Ishikawa (cell line): ENCODE measurements at regions not wholly inside any gene's neighbourhood (a gene's known extent, or its start where the extent isn't known, plus 50 kb on each side); places are given as distances from the start of the nearest gene placed in this dataset.

Source experiments
- CEBPB ChIP-seq: IDR thresholded peaks from 2 replicates; pipeline ENCODE4 v1.6.1; 2012
- EGR1 ChIP-seq: IDR thresholded peaks from 2 replicates; pipeline ENCODE4 v1.6.1; 2012
- EP300 ChIP-seq: IDR thresholded peaks from 2 replicates; pipeline ENCODE4 v1.6.1; 2012; ENCODE audit warnings: borderline replicate concordance
- MAX ChIP-seq: IDR thresholded peaks from 2 replicates; pipeline ENCODE4 v1.6.1; 2012
- NFIC ChIP-seq: IDR thresholded peaks from 2 replicates; pipeline ENCODE4 v1.6.1; 2012
- RAD21 ChIP-seq: IDR thresholded peaks from 2 replicates; pipeline ENCODE4 v1.6.1; 2012; ENCODE audit warnings: low read depth
- REST ChIP-seq: IDR thresholded peaks from 2 replicates; pipeline ENCODE4 v1.6.1; 2012; ENCODE audit warnings: low read depth, mild to moderate bottlenecking
- TAF1 ChIP-seq: IDR thresholded peaks from 2 replicates; pipeline ENCODE4 v1.6.1; 2012; ENCODE audit warnings: low read depth, mild to moderate bottlenecking
- TCF12 ChIP-seq: IDR thresholded peaks from 2 replicates; pipeline ENCODE4 v1.6.1; 2012; ENCODE audit warnings: low read depth
- USF1 ChIP-seq: IDR thresholded peaks from 2 replicates; pipeline ENCODE4 v1.6.1; 2012
- ZBTB7A ChIP-seq: IDR thresholded peaks from 2 replicates; pipeline ENCODE4 v1.6.1; 2012; ENCODE audit warnings: low read depth

GRCh38 chr1:30325999-30326398 lies 397.4 kb downstream of the MATN1 start:
- TF ChIP-seq ZBTB7A (no peak), USF1 (no peak), RAD21 (no peak), NFIC (no peak), TAF1 (no peak), REST (no peak), EGR1 (no peak), CEBPB (no peak), TCF12 (no peak), MAX (no peak), EP300 (no peak)
